HG03097 (cell line): ENCODE measurements at regions not wholly inside any gene's neighbourhood (a gene's known extent, or its start where the extent isn't known, plus 50 kb on each side); places are given as distances from the start of the nearest gene placed in this dataset.

Source experiments
- ATAC-seq: cut with Tn5 transposase; IDR thresholded peaks from one replicate; pipeline ENCODE4 v1.9.1; 2021; ENCODE audit not compliant: unreplicated experiment, low FRiP score

DNA sequence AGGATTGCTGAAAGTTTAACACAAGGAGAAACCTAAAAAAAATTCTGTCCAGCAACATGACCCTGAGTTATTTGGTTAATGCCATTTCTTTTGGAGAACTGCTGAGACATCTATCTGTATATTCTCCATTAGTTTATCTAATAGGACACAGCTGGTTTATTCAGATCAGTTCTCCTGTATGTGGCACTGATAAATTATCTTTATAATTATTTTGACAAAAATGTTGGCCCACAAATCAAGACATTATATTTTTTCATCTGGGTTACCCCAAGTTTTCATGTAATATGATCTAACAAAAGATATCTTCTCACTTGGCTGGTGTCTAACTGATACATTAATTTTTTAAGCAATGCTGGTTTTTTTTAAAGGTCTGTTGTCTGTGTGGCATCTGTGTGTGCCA, 231.4 kb downstream of the KLF12 start:
- no peak for ATAC-seq

GRCh38 chr13:73902296-73902695, 231.9 kb downstream of the KLF12 start:
- no peak for ATAC-seq

DNA sequence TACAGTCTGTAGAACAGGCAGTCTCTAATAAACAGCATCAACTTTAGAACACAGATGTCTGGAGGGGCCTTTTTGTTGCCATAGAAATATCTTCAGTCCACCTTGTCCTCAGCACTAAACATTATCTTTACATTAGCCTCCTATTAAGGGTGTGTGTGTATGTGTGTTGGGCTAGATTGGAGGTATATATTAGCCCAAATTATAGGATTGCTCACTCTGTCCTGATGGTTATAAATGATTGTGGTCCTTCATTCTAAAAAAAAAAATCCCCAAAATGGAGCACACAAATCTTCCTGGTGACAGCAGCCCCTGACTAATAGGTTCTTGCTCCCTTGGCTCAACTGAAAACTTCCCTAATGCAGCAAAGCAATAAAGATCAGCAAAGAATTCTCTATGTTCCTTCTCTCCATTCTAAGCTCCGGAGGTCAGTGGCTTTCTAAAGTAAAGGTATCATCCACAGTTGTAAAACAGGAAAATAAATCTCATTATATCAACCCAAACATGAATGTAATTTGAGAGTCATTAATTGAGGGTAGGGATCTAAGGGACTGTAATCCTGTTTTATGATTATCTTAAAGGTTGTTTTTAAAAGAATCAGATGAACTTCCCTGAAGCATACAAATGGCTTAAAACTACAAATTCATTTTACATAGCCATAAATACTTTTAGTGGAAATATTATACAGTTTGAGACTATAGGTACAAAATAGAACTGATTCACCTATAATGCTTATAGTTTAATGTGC, 232.7 kb downstream of the KLF12 start:
- no peak for ATAC-seq

DNA sequence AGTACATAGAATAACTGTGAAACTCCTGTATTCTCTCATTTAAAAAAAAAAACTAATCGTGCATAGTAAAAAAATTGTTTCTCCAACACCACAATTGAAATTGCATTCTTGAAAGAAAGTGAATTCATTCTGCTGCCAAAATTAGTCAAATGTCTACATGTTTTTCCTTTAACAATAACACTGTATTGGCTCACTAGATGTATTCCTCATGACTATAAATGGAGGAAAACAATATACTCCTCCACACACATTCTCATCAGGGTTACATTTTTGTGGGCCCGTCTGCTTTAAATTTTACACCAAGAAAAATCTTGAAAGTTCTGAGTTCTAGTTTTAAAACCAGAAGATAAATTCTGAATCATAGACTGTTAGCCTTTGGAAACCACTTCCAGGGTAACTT, 233.6 kb downstream of the KLF12 start:
- ATAC-seq: no peak

DNA sequence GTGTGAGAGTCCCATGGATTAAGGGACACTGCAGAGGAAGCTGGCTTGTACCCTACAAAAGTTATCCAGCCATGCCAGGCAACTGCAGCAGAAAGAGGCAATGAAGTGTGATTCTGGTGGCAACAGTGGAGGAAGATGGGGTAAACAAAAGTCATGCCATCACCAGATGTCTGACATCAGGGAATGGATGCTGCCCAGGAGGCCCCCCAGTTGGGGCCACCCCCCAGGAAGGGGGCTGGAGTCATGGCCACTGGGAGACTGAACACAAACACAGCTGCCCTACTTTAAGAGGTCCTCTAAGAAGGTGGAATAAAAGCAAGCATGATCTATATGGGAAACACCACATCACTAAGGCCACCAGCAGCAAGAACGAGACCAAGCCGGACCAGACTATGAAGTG, 235.3 kb downstream of the KLF12 start:
- no peak for ATAC-seq

GRCh38 chr13:73898276-73898675, 235.9 kb downstream of the KLF12 start:
- ATAC-seq: no peak

DNA sequence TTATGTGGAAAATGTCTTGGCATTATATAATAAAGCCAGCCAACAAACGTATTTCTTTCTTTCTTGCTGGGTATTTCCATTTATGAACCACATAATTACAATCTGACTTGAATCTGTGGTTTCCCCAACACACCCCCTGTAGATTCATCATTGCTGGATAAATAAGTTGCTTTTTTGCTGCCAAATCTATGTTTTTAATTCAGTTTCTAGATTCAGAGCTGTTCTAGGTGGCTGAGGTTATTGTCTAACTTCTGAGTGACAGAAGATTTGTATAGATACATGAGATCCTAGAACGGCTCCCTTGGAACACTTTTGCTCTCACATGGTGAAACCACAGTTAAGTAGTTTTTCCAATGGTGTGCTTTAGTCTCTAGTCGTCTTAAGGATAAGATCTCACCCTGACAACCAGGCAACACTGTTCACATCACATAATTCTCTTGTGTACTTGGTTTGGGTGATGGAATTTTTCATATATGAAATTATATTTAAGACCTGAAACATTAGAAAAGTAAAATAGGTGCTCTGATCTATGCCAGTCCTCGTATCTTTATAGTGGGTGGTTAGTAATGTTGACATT, 239.1 kb downstream of the KLF12 start:
- no peak for ATAC-seq

DNA sequence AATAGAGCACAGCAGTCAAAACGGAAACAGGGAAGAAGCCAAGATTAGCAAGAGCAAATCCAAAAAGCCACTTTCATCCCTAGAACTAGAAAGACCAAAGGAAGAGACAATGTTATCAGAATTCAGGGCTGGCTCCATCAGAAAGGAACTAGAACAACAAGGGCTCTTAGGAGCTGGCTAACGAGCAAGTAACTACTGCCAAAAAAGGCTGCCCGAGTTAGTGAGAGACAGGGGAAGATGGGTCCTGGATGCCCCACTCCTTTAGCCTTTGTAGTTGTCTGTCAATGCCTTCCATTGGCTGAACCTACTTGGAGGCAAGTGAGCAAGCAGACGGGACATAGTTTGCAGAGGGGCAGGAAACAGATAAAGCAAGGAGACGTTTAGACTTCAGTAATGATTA, 240.4 kb downstream of the KLF12 start:
- ATAC-seq: no peak

GRCh38 chr13:73891805-73892204, 242.4 kb downstream of the KLF12 start:
- no peak for ATAC-seq

GRCh38 chr13:73883162-73883561, 251.0 kb downstream of the KLF12 start:
- no peak for ATAC-seq

- ATAC-seq: no peak
These were observed 253.8 kb downstream of the KLF12 start for GRCh38 chr13:73880365-73880764.

DNA sequence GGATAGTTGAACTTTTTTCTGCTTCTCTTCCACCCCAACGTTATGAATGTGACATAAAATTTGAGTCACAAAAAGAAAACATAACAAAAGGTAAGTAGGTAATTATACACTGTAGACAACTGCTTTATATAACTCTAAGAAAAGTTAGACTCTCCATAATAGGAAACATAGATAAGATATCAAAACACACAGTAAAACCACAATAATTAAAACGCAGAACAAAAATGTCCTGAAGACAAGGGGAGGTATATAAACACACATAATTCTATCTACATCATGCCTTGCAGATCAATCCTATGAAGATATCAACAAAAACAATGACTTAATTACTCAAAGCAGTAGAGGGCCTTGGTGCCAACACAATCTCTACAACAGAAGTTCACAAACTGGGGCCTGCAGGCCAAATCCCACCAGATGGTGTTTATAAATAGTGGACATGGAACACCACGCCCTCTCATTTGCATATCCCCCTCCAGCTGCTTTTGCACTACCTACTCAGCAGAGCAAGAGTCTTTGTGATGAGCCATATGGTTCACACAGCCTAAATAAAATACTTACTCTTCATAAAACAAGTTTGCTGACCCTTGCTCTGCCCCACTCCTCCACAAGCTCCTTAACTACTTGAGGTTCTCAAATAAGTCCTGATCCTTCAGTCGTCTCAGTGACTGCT, 254.7 kb downstream of the KLF12 start:
- no peak for ATAC-seq

- no peak for ATAC-seq
These were observed 256.8 kb downstream of the KLF12 start for GRCh38 chr13:73877399-73877798.

- ATAC-seq: no peak
These were observed 257.9 kb downstream of the KLF12 start for GRCh38 chr13:73876323-73876722.

GRCh38 chr13:73873940-73874830, 260.0 kb downstream of the KLF12 start:
- ATAC-seq: peak; percentile 56

DNA sequence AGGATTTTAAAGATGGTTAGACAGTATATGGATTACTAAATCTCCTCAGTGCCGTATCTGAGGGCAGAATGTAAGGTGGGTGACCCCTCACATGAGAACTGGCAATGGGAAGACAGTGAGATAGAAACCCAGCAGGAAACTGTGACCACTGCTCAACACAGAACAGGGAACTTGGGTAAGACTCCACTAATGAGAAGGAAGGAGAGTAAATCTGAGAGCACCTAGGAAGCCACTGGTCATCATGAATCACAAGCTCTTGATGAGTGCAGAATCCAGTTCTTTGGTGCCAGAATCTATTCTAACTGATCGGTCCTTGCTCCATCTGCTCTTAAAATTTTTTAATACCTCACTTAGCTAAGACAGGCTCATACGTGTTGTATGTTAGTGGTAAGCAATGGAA, 261.8 kb downstream of the KLF12 start:
- no peak for ATAC-seq

GRCh38 chr13:73870970-73871935, 263.0 kb downstream of the KLF12 start:
- no peak for ATAC-seq

DNA sequence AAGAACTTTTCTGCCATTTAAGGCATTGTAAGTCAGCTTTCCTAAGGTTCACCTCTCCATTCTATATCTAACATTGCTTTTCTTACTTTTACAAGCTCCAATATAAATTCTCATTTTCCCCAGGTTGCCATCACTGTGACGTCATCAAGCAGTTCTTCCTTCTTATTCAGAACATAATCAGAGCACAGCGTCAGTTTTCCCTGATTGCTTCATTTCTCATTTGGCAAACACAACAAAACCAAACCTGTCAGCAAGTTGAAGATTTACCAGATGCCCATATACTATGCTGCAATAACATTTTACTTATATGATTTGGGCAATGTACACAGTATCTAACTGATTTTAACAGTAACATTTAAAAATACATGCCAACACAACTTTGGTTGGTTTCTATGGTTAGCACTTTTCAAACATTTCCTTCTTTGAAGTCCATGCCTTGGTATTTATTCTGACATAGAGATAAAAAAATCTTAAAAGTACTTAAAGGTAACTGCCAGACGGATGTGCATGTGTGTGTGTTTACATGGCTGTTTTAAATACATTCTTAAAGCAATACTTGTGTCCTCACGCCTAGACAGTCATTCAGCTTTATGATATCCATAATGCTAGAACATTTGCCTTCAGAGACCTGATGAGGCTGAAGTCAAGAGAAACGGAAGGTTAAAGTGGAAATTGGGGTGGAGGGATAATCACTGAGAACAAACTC, 264.0 kb downstream of the KLF12 start:
- ATAC-seq: no peak

GRCh38 chr13:73865027-73865426, 269.2 kb downstream of the KLF12 start:
- no peak for ATAC-seq
